Fibroblast of villous mesenchyme (primary cell): ENCODE measurements at regions not wholly inside any gene's neighbourhood (a gene's known extent, or its start where the extent isn't known, plus 50 kb on each side); places are given as distances from the start of the nearest gene placed in this dataset.

Experiments
- DNase-seq: peaks from one replicate; pipeline ENCODE4 v3.0.0-alpha.2; 2010; ENCODE audit warnings: low read depth
- H3K4me3 ChIP-seq: 2 replicates; pipeline ENCODE4 v1.5.1; 2011; ENCODE audit warnings: low read depth, mild to moderate bottlenecking, low read length
- CTCF ChIP-seq: IDR thresholded peaks from 2 replicates; pipeline ENCODE4 v1.5.1; 2012; ENCODE audit warnings: low read depth, mild to moderate bottlenecking, low read length; ENCODE audit not compliant: insufficient read depth

DNA sequence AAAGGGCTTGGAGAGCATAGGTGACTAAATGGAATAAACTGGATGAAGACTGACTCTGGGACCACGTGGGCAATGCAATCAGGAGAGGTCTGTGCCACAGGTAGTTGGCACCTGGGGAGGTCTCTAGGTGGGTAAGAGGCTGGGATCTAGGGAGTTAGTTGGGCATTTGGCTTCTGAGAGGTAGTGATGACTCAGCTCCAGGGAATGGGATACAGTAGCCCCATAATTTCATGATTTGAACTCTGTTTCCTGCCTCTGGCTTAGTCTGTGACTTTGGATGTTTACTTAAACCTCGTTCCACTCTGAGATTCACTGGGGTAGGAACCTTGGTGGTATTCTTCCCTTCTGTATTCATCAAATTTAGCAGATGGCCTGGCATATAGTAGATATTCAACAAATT, 240.8 kb downstream of the KIF4B start:
- no peak for TF ChIP-seq CTCF
- no peak overlapping the region for H3K4me3 ChIP-seq
- no peak for DNase-seq

DNA sequence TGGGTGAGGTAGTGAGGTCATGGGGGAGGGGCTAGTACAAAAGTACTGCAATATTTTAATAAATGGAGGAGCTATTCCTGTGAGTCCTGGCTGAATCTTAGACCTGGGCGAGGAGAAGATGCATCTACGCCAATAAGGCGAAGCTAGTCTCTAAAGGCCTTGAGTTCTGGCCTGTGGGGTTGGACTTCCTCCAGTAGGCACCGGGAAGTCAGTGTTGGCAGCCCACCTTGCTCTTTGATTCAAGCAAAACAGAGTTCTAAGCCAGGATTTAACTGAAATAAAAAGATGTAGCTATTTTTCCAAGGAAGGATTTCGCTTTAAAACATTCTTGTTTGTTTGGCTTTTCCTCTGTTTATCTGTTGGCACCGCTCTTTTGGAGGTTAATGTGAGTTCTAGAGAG, 244.6 kb downstream of the KIF4B start:
- H3K4me3 ChIP-seq, result no peak overlapping the region
- DNase-seq, result no peak
- TF ChIP-seq CTCF, result no peak

DNA sequence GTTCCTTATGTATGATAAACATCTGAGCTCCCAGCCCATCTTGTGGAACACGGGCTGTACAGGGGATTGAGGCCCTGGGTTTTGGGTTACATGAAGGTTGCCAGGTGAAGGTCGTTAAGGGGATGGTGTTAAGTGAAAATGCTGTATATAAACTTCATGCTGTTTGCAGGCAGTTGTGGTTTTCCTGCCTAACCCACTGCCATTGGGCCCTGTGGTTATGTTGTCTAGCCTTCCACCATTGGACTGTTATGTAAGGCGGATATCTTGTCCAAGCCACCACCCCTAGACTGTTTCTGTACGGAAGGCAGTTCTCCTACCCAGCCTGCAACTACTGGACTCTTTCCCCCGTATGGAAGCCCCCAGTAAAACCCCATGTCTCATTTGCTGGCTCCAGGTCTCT, 246.1 kb downstream of the KIF4B start:
- DNase-seq, result no peak
- TF ChIP-seq CTCF, result no peak
- H3K4me3 ChIP-seq, result no peak overlapping the region

DNA sequence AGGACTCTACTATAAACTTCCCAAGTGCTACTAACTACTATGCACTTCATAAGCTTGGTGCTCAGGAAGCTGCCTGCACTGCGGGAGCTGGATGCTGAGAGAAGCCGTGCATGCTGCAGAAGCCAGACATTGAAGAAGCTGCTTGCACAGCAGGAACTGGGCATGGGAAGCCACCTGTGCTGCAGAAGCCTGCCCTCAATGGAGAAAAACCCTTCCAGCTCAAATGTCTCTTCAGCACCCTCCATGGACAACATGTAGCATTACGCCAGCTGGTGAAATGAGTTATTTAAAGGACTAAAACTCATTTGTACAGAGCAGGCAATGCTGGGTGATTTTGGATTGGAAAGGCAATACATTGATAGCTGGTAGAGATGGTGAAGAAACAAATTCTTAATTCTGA, 247.2 kb downstream of the KIF4B start:
- H3K4me3 ChIP-seq, result no peak overlapping the region
- TF ChIP-seq CTCF, result no peak
- no peak for DNase-seq

DNA sequence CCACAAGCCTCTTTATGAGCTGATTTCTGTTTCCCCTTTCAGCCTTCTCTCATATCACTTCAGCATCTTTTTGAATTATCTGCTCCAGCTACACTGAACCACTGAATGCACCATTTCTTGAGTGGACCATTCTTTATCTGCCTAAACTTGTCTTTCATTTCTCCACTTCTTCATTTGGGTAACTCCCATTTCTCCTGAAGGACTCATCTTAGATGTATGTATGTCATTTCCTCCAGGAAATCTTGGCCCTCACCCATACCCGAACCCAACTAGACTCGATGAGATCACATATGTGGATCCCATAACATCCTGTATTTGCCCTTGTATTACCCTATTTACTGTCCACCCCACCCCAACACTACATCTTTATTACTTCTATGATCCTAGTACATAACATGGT, 249.8 kb downstream of the KIF4B start:
- no peak for TF ChIP-seq CTCF
- no peak overlapping the region for H3K4me3 ChIP-seq
- DNase-seq, result no peak

GRCh38 chr5:155264809-155265208, 251.3 kb downstream of the KIF4B start:
- DNase-seq, result no peak
- no peak overlapping the region for H3K4me3 ChIP-seq
- no peak for TF ChIP-seq CTCF

DNA sequence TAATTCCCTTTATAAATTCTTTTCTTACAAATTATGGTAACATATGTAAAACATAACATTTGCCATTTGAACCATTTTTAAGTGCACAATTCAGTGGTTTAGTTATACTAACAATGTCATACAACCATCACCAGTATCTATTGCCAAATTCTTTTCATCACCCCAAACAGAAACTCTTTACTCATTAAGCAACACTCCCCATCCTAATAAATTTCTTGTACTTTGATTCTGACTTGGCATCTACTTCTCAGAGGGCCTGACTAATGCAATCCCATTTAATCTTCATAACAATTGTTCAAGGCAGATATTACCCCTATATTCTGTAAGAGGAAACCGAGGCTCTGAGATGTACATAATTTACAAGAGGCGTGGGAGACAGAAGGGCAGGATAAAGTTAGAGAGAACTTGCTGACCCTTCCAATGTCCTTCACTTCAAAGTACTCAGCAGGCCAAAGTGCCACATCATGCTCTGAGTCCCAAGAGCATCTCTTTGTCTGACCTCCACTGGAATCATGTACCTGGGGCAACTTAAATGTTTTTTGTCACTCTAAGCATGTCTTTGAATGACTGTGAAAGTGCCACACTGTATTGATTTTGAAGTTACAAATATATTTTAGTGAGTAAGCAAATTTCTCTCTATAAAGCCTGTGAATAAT, 255.3 kb downstream of the KIF4B start:
- H3K4me3 ChIP-seq, result no peak overlapping the region
- TF ChIP-seq CTCF, result no peak
- DNase-seq, result no peak
